OCI-LY3 (cell line): ENCODE measurements at regions not wholly inside any gene's neighbourhood (a gene's known extent, or its start where the extent isn't known, plus 50 kb on each side); places are given as distances from the start of the nearest gene placed in this dataset.

Experiments used
- EZH2phosphoT487 ChIP-seq: fragments of 200-600 bp; shearing (Covaris generic); IDR thresholded peaks from 2 replicates; pipeline ENCODE4 v1.6.1; 2018; ENCODE audit warnings: antibody characterized with exemption, mixed run types, low read depth
- TF ChIP-seq, protein P1 (sequence below): fragments of 200-600, 300-600 bp; sonication (generic); IDR thresholded peaks from 2 replicates; pipeline ENCODE4 v1.5.1; 2014; ENCODE audit warnings: antibody characterized with exemption, low read length, low read depth

DNA sequence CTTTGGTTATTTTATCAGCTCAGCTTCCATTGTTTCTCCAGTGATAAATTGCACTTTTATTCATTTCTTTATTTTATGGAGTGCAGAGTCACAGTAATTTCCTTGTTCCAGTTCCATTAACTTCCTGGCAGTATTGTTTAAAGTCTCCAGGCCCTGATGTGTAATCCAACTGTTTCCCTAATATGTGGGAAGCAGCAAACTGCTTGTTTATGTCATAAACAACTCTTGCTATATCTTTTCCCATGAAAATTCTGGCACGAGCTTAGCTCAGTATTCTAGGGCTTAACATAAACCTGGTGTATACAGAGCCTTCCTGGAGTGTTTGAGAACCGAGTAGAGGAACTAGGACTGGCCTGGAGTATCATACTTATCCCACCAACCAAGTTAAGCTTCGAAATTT, 83.5 kb upstream of the ARGLU1 start:
- TF ChIP-seq, protein P1, sequence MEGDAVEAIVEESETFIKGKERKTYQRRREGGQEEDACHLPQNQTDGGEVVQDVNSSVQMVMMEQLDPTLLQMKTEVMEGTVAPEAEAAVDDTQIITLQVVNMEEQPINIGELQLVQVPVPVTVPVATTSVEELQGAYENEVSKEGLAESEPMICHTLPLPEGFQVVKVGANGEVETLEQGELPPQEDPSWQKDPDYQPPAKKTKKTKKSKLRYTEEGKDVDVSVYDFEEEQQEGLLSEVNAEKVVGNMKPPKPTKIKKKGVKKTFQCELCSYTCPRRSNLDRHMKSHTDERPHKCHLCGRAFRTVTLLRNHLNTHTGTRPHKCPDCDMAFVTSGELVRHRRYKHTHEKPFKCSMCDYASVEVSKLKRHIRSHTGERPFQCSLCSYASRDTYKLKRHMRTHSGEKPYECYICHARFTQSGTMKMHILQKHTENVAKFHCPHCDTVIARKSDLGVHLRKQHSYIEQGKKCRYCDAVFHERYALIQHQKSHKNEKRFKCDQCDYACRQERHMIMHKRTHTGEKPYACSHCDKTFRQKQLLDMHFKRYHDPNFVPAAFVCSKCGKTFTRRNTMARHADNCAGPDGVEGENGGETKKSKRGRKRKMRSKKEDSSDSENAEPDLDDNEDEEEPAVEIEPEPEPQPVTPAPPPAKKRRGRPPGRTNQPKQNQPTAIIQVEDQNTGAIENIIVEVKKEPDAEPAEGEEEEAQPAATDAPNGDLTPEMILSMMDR = no peak
- no peak for TF ChIP-seq EZH2phosphoT487
